WERI-Rb-1 (cell line): ENCODE measurements at regions not wholly inside any gene's neighbourhood (a gene's known extent, or its start where the extent isn't known, plus 50 kb on each side); places are given as distances from the start of the nearest gene placed in this dataset.

Experiments used
- DNase-seq: peaks from one replicate; pipeline ENCODE4 v3.0.0-alpha.2; 2020
- H3K27ac ChIP-seq: fragments of 250-450 bp; sonication (Bioruptor Pico); 2 replicates; pipeline ENCODE4 v1.5.1; 2020; ENCODE audit warnings: mild to moderate bottlenecking, moderate library complexity
- H3K27me3 ChIP-seq: fragments of 250-450 bp; sonication (Bioruptor Pico); 2 replicates; pipeline ENCODE4 v1.5.1; 2021; ENCODE audit warnings: mild to moderate bottlenecking, low read depth, moderate library complexity; ENCODE audit not compliant: insufficient read depth, severe bottlenecking
- H3K36me3 ChIP-seq: fragments of 250-450 bp; sonication (Bioruptor Pico); 2 replicates; pipeline ENCODE4 v1.5.1; 2020; ENCODE audit warnings: mild to moderate bottlenecking, moderate library complexity
- H3K4me3 ChIP-seq: 2 replicates; pipeline ENCODE4 v1.5.1; 2011; ENCODE audit warnings: low read depth, mild to moderate bottlenecking, control low read depth, low read length
- H3K9me3 ChIP-seq: fragments of 250-450 bp; sonication (Bioruptor Pico); 2 replicates; pipeline ENCODE4 v1.5.1; 2021; ENCODE audit warnings: mild to moderate bottlenecking, moderate library complexity; ENCODE audit not compliant: severe bottlenecking
- TF ChIP-seq, protein P1 (sequence below): IDR thresholded peaks from 2 replicates; pipeline ENCODE4 v1.5.1; 2011; ENCODE audit warnings: low read depth, mild to moderate bottlenecking, control low read depth, inconsistent platforms, low read length

DNA sequence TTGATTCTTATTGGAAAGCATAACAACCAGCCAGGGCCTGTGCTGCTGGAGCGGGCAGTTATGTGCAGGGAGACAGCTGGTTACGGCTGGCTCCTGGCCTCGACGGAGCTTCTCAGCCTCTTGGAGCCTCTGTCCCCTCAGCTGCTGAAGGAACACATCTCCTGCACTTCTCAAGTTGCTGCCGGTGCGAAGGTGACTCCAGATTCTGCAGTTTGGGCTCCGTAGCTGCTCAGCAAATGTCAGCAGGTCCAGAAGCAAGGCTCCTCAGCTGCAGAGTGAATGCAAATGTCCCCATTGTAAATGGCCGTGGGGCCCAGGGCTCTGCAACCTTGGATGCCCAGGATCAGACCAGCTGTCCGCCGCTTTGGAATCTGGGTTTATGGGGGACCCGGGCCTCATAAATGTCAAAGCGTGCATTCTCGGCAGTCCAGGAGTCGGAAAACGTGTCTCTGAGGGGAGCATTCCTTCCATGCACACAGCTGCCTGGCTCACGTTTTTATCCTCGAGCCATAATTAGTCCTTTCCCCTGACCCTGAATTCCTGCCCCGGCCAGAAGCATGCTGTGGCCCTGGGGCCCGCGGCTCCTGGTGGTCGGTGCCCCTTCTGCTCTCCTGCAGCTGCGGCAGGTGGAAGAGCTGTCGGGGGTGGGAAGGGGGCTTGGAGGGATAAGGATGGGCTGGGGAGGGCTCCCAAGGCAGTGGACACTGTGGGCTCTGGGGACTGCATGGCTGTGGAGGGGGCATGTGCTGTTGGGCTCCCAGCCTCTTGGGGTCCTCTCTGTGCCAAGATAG, 106.0 kb downstream of the KIF26A start:
- Histone ChIP-seq H3K27me3 (no peaks in the 10 kb centered on the region), H3K27ac (no peak overlapping the region), H3K36me3 (no peaks in the 10 kb centered on the region), H3K4me3 (no peak overlapping the region), H3K9me3 (peaks cover 3% of the 10 kb centered on the region)
- DNase-seq = no peak
- TF ChIP-seq, protein P1, sequence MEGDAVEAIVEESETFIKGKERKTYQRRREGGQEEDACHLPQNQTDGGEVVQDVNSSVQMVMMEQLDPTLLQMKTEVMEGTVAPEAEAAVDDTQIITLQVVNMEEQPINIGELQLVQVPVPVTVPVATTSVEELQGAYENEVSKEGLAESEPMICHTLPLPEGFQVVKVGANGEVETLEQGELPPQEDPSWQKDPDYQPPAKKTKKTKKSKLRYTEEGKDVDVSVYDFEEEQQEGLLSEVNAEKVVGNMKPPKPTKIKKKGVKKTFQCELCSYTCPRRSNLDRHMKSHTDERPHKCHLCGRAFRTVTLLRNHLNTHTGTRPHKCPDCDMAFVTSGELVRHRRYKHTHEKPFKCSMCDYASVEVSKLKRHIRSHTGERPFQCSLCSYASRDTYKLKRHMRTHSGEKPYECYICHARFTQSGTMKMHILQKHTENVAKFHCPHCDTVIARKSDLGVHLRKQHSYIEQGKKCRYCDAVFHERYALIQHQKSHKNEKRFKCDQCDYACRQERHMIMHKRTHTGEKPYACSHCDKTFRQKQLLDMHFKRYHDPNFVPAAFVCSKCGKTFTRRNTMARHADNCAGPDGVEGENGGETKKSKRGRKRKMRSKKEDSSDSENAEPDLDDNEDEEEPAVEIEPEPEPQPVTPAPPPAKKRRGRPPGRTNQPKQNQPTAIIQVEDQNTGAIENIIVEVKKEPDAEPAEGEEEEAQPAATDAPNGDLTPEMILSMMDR = no peak

DNA sequence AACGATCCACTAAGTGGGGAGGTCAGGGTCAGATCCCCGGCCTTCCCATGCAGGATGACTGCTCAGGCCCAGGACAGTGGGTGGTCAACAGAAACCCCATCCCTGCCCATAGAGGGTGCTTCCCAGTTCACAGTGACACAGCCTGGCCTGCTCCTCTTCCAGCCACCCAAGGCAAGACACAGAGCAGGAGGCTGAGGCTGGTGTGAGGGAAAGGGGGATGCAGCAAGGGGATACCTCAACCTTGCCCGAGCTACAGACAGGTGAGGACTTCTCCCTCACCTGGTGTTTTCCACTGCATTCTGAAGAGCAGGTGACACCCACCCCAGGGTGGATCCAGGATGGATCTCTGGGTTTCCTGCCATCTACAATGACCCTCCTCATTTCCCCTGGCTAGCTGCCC, 106.7 kb downstream of the KIF26A start:
- Histone ChIP-seq H3K36me3 (no peaks in the 10 kb centered on the region), H3K4me3 (no peak overlapping the region), H3K27ac (no peak overlapping the region), H3K9me3 (peaks cover 3% of the 10 kb centered on the region), H3K27me3 (no peaks in the 10 kb centered on the region)
- DNase-seq = no peak
- TF ChIP-seq, protein P1 = no peak

DNA sequence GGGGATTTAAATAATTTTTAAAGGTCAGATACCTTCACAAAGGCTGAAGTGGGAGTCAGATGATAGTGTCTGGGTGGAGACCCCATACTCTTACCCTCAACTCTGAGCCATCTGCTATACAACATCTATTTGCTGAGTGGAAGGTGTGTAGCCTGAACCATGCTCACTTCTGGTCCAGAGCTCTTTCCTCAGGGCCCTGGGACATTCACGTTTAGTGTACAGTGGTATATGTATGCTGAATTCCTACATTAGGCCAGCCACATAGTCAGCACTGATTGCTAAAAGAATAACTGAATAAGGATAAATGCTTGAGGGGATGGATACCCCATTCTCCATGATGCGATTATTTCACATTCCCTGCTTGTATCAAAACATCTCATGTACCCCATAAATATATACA, 107.3 kb downstream of the KIF26A start:
- no peaks in the 10 kb centered on the region for H3K27me3 ChIP-seq
- H3K9me3 ChIP-seq = peaks cover 3% of the 10 kb centered on the region
- H3K27ac ChIP-seq = no peak overlapping the region
- TF ChIP-seq, protein P1 = no peak
- H3K36me3 ChIP-seq = no peaks in the 10 kb centered on the region
- H3K4me3 ChIP-seq = no peak overlapping the region
- no peak for DNase-seq

DNA sequence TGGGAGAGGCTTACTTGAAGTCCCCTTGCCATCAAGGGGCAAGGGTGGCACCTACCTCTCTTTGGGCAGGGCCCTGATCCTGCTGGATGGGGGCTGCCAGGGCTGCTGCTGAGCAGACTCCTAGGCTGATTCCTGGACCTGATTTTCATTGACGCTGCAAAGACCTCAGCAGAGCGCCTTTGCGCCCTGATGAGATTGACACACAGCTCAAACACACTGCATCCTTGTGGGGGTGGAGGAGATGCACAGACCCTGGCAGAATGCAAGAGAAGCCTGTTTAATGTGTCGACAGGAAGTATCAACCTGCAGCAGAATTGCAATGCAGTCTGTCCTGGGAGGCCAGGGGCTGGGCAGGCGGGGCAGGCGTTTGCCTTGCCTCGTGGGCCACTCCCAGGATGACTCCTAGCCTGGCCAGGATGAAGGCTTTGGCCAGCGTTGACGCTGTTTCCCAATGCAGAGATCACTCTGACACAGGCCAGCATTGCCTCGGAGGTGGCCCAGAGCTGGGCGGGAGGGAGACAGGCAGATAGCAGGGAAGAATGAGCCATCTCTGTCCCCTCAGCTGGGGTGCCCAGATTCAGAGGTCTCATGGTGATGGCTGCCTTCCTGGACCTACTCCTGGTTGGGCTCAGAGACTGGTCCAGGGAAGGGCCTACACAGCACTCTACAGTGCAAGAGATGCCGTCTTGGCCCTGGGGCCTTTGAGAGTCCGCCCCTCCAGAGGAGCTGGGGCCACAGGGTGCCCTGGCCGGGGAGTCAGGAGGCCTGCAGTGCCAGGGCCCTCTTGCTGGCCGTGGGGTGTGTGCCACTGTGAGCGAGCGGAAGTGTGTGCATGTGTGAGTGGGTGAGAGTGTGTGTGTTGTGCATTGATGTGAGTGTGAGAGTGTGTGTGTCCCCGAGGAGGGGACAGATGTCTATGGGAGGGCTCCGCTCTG, 108.3 kb downstream of the KIF26A start:
- no peak for DNase-seq
- no peak overlapping the region for H3K27ac ChIP-seq
- H3K4me3 ChIP-seq = no peak overlapping the region

GRCh38 chr14:104247336-104248202, 109.2 kb downstream of the KIF26A start:
- Histone ChIP-seq H3K4me3 (no peak overlapping the region), H3K27ac (no peak overlapping the region), H3K27me3 (no peaks in the 10 kb centered on the region), H3K9me3 (peaks cover 3% of the 10 kb centered on the region), H3K36me3 (no peaks in the 10 kb centered on the region)
- no peak for DNase-seq
- TF ChIP-seq, protein P1 = no peak

More for the DNA sequence above, 108.3 kb downstream of the KIF26A start:
- TF ChIP-seq, protein P1 = no peak
- no peaks in the 10 kb centered on the region for H3K27me3 ChIP-seq
- no peaks in the 10 kb centered on the region for H3K36me3 ChIP-seq
- H3K9me3 ChIP-seq = peaks cover 3% of the 10 kb centered on the region
